Mammary epithelial cell (primary cell): ENCODE measurements at regions not wholly inside any gene's neighbourhood (a gene's known extent, or its start where the extent isn't known, plus 50 kb on each side); places are given as distances from the start of the nearest gene placed in this dataset.

Experiments
- EZH2 ChIP-seq: IDR thresholded peaks from 2 replicates; pipeline ENCODE4 v1.6.1; 2012; ENCODE audit warnings: low read length, inconsistent platforms, borderline replicate concordance
- TF ChIP-seq, protein P1 (sequence below), 2 donors: IDR thresholded peaks in 1 of 2; conservative IDR thresholded peaks in 1 of 2; 2 replicates each; pipeline ENCODE4 v1.5.1; 2011 to 2012; ENCODE audit warnings: inconsistent platforms in 2 of 2, low read length in 2 of 2, mild to moderate bottlenecking in 2 of 2, control low read depth in 1 of 2, low read depth in 1 of 2; ENCODE audit not compliant: insufficient read depth in 1 of 2; ENCODE audit errors: extremely low read depth in 1 of 2

DNA sequence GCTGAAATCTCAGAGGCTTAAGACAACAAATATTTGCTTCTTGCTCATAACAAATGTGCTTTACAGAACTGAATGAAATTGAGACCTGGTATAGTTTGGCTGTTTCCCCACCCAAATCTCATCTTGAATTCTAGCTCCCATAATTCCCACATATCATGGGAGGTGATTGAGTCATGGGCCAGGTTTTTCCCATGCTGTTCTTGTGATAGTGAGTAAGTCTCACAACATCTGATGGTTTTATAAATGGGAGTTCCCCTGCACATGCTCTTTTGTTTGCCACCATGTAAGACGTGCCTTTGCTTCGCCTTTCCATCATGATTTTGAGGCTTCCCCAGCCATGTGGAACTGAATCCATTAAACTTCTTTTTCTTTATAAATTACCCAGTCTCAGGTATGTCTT, 221.1 kb upstream of the DIPK2B start:
- TF ChIP-seq, protein P1, sequence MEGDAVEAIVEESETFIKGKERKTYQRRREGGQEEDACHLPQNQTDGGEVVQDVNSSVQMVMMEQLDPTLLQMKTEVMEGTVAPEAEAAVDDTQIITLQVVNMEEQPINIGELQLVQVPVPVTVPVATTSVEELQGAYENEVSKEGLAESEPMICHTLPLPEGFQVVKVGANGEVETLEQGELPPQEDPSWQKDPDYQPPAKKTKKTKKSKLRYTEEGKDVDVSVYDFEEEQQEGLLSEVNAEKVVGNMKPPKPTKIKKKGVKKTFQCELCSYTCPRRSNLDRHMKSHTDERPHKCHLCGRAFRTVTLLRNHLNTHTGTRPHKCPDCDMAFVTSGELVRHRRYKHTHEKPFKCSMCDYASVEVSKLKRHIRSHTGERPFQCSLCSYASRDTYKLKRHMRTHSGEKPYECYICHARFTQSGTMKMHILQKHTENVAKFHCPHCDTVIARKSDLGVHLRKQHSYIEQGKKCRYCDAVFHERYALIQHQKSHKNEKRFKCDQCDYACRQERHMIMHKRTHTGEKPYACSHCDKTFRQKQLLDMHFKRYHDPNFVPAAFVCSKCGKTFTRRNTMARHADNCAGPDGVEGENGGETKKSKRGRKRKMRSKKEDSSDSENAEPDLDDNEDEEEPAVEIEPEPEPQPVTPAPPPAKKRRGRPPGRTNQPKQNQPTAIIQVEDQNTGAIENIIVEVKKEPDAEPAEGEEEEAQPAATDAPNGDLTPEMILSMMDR (conservative IDR thresholded peaks at IDR 0.05 in 1 of 2, IDR thresholded peaks at IDR 0.05 in 1 of 2; ENCODE audit: extremely low read depth in 1 of 2, insufficient read depth in 1 of 2, low read depth in 1 of 2, low read length in 2 of 2): no peak
- TF ChIP-seq EZH2: no peak
